ENCODE measurements at regions not wholly inside any gene's neighbourhood (a gene's known extent, or its start where the extent isn't known, plus 50 kb on each side); places are given as distances from the start of the nearest gene placed in this dataset.

DNA sequence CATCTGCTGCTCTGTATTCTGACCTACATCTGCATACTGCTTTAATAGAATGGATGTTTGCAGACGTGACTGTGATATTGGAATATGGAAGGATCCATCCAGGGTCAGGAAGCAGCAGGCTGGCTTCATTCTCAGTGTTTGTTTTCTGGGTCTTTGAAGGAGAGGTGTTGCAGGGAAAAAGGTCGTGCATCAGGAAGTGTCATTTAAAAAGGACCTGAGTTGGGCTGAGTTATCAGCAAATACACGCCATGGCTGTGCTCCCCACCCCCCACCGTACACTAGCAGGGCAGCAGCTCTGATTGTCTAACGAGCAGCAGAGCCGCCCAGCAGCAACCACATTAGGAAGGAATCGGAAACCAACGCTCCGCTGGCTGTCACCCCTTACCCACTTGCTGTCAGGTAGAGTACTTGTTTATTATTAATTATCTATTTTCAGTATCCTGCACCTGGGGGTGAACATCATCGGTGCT lies 63.1 kb upstream of the STEAP1B start:
- H2AFZ ChIP-seq (ENCODE audit: insufficient read depth, low read length, poor library complexity), result no peak overlapping the region
- H2BK5ac ChIP-seq (ENCODE audit: low read depth, low read length, poor library complexity), result no peak overlapping the region
- H3K4me1 ChIP-seq (ENCODE audit: control insufficient read depth in 1 of 2, insufficient read depth in 2 of 2, low read length in 2 of 2), result peaks cover 25 to 40% of the 10 kb centered on the region in 2 experiments
- H3K4ac ChIP-seq (ENCODE audit: low read depth, low read length), result no peak overlapping the region
- H4K12ac ChIP-seq (ENCODE audit: low read depth, low read length), result no peak overlapping the region
- no peaks in the 10 kb centered on the region for H3K27me3 ChIP-seq (ENCODE audit: insufficient read depth, low read length)
- no peaks in the 10 kb centered on the region for H3K36me3 ChIP-seq (ENCODE audit: control insufficient read depth in 1 of 2, insufficient read depth in 2 of 2, low read length in 2 of 2)
- H2BK12ac ChIP-seq (ENCODE audit: low read length), result no peak overlapping the region
- H3K23ac ChIP-seq (ENCODE audit: low read length), result no peak overlapping the region
- no peak overlapping the region for H3K14ac ChIP-seq (ENCODE audit: low read length)
- peak overlapping the region; percentile 4 for H4K91ac ChIP-seq (ENCODE audit: low read depth, low read length)
- H2BK120ac ChIP-seq (ENCODE audit: insufficient read depth, low read length, poor library complexity), result no peak overlapping the region
- no peaks in the 10 kb centered on the region for H3K79me2 ChIP-seq (ENCODE audit: control insufficient read depth, insufficient read depth, low read length, poor library complexity)
- no peak for DNase-seq
- no CpG with 5 or more reads among the region's 10 CpGs for WGBS (ENCODE audit: extremely low coverage, insufficient coverage, insufficient read length)
- no peak overlapping the region for H3K9ac ChIP-seq (ENCODE audit: low read length)
- peaks cover 12% of the 10 kb centered on the region for H3K79me1 ChIP-seq (ENCODE audit: low read length)
- H2AK5ac ChIP-seq (ENCODE audit: low read length), result no peak overlapping the region
- no peaks in the 10 kb centered on the region for H3K9me3 ChIP-seq (ENCODE audit: insufficient read depth, low read depth, low read length)
- peak overlapping the region; percentile 93 for H3K27ac ChIP-seq (ENCODE audit: low read depth, low read length)
- H4K8ac ChIP-seq (ENCODE audit: low read depth, low read length), result no peak overlapping the region
- peak overlapping the region; percentile 25 for H3K4me2 ChIP-seq (ENCODE audit: low read length)
- no peak overlapping the region for H3K4me3 ChIP-seq (ENCODE audit: low read depth, low read length)
- no peak overlapping the region for H3K18ac ChIP-seq (ENCODE audit: low read length)

DNA sequence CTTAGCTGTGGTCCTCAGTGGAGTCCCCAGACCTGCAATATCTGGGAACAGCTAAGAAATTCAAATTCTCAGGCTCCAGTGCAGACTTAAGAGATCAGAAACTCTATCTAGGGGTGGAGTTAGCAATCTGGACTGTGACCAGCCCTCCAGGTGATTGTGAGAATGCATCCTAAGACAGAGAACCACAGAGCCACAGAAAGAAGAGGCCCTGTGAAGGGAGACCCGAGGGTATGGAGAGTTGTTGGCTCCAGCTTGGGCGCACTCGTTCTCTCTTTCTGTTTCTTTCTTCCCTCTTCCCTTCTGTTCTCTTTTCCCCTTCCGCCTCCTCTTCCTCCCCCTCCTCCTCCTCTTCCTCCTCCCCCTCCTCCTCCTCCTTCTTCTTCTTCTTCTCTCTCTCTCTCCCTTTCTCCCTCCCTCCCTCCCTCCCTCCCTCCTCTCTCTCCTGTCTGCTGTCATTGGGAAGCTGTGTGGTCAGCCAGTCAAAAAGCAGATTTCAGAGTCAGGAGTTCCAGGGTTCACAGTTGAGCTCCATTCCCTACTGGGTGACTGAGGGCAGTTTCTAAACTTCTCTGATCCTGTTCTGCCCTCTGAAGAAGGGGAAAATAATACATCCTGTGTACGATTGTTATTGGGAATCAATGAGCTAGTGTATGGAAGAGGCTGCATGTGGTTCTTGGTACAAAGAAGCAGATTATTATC lies 62.1 kb upstream of the STEAP1B start:
- Histone ChIP-seq H3K4ac (ENCODE audit: low read depth, low read length) (no peak overlapping the region), H2BK120ac (ENCODE audit: insufficient read depth, low read length, poor library complexity) (peak overlapping the region; percentile 54), H3K4me1 (ENCODE audit: control insufficient read depth in 1 of 2, insufficient read depth in 2 of 2, low read length in 2 of 2) (peaks cover 25 to 40% of the 10 kb centered on the region in 2 experiments), H3K4me3 (ENCODE audit: low read depth, low read length) (no peak overlapping the region), H3K79me2 (ENCODE audit: control insufficient read depth, insufficient read depth, low read length, poor library complexity) (no peaks in the 10 kb centered on the region), H2AK5ac (ENCODE audit: low read length) (no peak overlapping the region), H4K12ac (ENCODE audit: low read depth, low read length) (no peak overlapping the region), H2BK12ac (ENCODE audit: low read length) (peak overlapping the region; percentile 27), H3K27ac (ENCODE audit: low read depth, low read length) (peak overlapping the region; percentile 93), H3K23ac (ENCODE audit: low read length) (no peak overlapping the region), H3K9me3 (ENCODE audit: insufficient read depth, low read depth, low read length) (no peaks in the 10 kb centered on the region), H2AFZ (ENCODE audit: insufficient read depth, low read length, poor library complexity) (no peak overlapping the region), H4K8ac (ENCODE audit: low read depth, low read length) (peak overlapping the region; percentile 21), H2BK5ac (ENCODE audit: low read depth, low read length, poor library complexity) (peak overlapping the region; percentile 48), H3K36me3 (ENCODE audit: control insufficient read depth in 1 of 2, insufficient read depth in 2 of 2, low read length in 2 of 2) (no peaks in the 10 kb centered on the region), H4K91ac (ENCODE audit: low read depth, low read length) (peak overlapping the region; percentile 75), H3K79me1 (ENCODE audit: low read length) (peaks cover 12% of the 10 kb centered on the region), H3K18ac (ENCODE audit: low read length) (no peak overlapping the region), H3K9ac (ENCODE audit: low read length) (no peak overlapping the region), H3K14ac (ENCODE audit: low read length) (no peak overlapping the region), H3K4me2 (ENCODE audit: low read length) (peak overlapping the region; percentile 53), H3K27me3 (ENCODE audit: insufficient read depth, low read length) (no peaks in the 10 kb centered on the region)
- peak in 1 of 2 donors; percentile 35 for DNase-seq
- WGBS (ENCODE audit: extremely low coverage, insufficient coverage, insufficient read length), result no CpG with 5 or more reads among the region's 5 CpGs

GRCh38 chr7:22561321-22561811 lies 61.4 kb upstream of the STEAP1B start:
- Histone ChIP-seq H2BK5ac (ENCODE audit: low read depth, low read length, poor library complexity) (peak overlapping the region; percentile 48), H3K27me3 (ENCODE audit: insufficient read depth, low read length) (no peaks in the 10 kb centered on the region), H3K14ac (ENCODE audit: low read length) (no peak overlapping the region), H2AK5ac (ENCODE audit: low read length) (no peak overlapping the region), H3K4me1 (ENCODE audit: control insufficient read depth in 1 of 2, insufficient read depth in 2 of 2, low read length in 2 of 2) (peaks cover 25 to 40% of the 10 kb centered on the region in 2 experiments), H2BK120ac (ENCODE audit: insufficient read depth, low read length, poor library complexity) (no peak overlapping the region), H2BK12ac (ENCODE audit: low read length) (no peak overlapping the region), H3K18ac (ENCODE audit: low read length) (no peak overlapping the region), H4K8ac (ENCODE audit: low read depth, low read length) (no peak overlapping the region), H4K12ac (ENCODE audit: low read depth, low read length) (no peak overlapping the region), H3K9ac (ENCODE audit: low read length) (no peak overlapping the region), H4K91ac (ENCODE audit: low read depth, low read length) (no peak overlapping the region), H3K4me3 (ENCODE audit: low read depth, low read length) (no peak overlapping the region), H3K4ac (ENCODE audit: low read depth, low read length) (no peak overlapping the region), H3K27ac (ENCODE audit: low read depth, low read length) (peak overlapping the region; percentile 93), H3K79me2 (ENCODE audit: control insufficient read depth, insufficient read depth, low read length, poor library complexity) (no peaks in the 10 kb centered on the region), H3K23ac (ENCODE audit: low read length) (no peak overlapping the region), H2AFZ (ENCODE audit: insufficient read depth, low read length, poor library complexity) (no peak overlapping the region), H3K36me3 (ENCODE audit: control insufficient read depth in 1 of 2, insufficient read depth in 2 of 2, low read length in 2 of 2) (no peaks in the 10 kb centered on the region), H3K9me3 (ENCODE audit: insufficient read depth, low read depth, low read length) (no peaks in the 10 kb centered on the region), H3K4me2 (ENCODE audit: low read length) (peak overlapping the region; percentile 53), H3K79me1 (ENCODE audit: low read length) (peaks cover 12% of the 10 kb centered on the region)
- WGBS (ENCODE audit: extremely low coverage, insufficient coverage, insufficient read length), result no CpG with 5 or more reads among the region's 13 CpGs
- peak; percentile 96 for DNase-seq

DNA sequence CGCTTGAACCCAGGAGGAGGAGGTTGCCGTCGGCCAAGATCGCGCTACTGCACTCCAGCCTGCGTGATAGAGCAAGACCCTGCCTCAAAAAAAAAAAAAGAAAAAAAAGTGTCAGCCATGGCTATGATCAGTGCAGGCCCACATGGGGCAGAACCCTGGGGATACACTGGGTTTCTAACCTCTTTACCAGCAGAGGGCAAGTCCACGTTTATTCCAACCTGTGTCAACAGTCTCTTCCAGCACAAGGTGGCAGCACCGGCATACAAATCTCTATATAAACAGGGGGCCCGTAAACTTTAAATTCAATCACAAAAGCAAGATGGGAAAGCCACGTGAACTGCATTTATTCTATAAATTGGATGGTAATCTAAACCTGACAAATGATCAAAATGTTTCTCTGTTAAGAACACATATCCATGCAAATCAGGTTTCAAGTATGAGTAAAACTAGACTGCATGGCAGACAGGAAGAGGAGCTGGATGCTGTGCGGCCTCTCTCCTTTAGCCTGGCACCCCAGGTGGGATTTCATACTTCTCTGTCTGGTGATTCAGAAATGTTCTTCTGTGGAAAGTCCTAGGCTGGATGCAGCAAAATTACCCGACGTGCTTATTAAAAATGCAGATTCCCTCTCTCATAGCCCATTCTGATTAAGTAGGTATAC lies 60.0 kb upstream of the STEAP1B start:
- DNase-seq, result peak; percentile 65 to 91
- Histone ChIP-seq H3K23ac (ENCODE audit: low read length) (no peak overlapping the region), H3K27ac (ENCODE audit: low read depth, low read length) (no peak overlapping the region), H3K27me3 (ENCODE audit: insufficient read depth, low read length) (no peaks in the 10 kb centered on the region), H2AK5ac (ENCODE audit: low read length) (no peak overlapping the region), H4K12ac (ENCODE audit: low read depth, low read length) (no peak overlapping the region), H3K14ac (ENCODE audit: low read length) (no peak overlapping the region), H2AFZ (ENCODE audit: insufficient read depth, low read length, poor library complexity) (no peak overlapping the region), H3K4ac (ENCODE audit: low read depth, low read length) (no peak overlapping the region), H2BK12ac (ENCODE audit: low read length) (no peak overlapping the region), H3K79me1 (ENCODE audit: low read length) (peaks cover 12% of the 10 kb centered on the region), H3K79me2 (ENCODE audit: control insufficient read depth, insufficient read depth, low read length, poor library complexity) (no peaks in the 10 kb centered on the region), H4K91ac (ENCODE audit: low read depth, low read length) (peak overlapping the region; percentile 41), H2BK120ac (ENCODE audit: insufficient read depth, low read length, poor library complexity) (peak overlapping the region; percentile 31), H3K4me2 (ENCODE audit: low read length) (no peak overlapping the region), H2BK5ac (ENCODE audit: low read depth, low read length, poor library complexity) (no peak overlapping the region), H3K9ac (ENCODE audit: low read length) (no peak overlapping the region), H3K18ac (ENCODE audit: low read length) (no peak overlapping the region), H3K4me3 (ENCODE audit: low read depth, low read length) (no peak overlapping the region), H4K8ac (ENCODE audit: low read depth, low read length) (no peak overlapping the region), H3K9me3 (ENCODE audit: insufficient read depth, low read depth, low read length) (peaks cover 3% of the 10 kb centered on the region), H3K4me1 (ENCODE audit: control insufficient read depth in 1 of 2, insufficient read depth in 2 of 2, low read length in 2 of 2) (peaks cover 20 to 32% of the 10 kb centered on the region in 2 experiments), H3K36me3 (ENCODE audit: control insufficient read depth in 1 of 2, insufficient read depth in 2 of 2, low read length in 2 of 2) (no peaks in the 10 kb centered on the region)
- WGBS (ENCODE audit: extremely low coverage, insufficient coverage, insufficient read length), result no CpG with 5 or more reads among the region's 13 CpGs

All from trophoblast cell (in vitro differentiated cells and primary cell).